Activated CD4-positive, alpha-beta T cell treated with anti-CD3 and anti-CD28 coated beads, Interleukin-2, amount 10 ng/mL, durations not matched to agents 24 days and 14 days (primary cell): ENCODE measurements at regions not wholly inside any gene's neighbourhood (a gene's known extent, or its start where the extent isn't known, plus 50 kb on each side); places are given as distances from the start of the nearest gene placed in this dataset.
"Not testable (repeated sequence)": the region's sequence is repeated elsewhere in the genome, so short reads cannot be mapped to it uniquely, and the experiment has no call there.

Experiments
- DNase-seq: peaks from one replicate; pipeline ENCODE4 v3.0.0; 2022
- H3K27ac Mint-ChIP-seq: one replicate; pipeline ENCODE4 v1.8.0; 2022; ENCODE audit warnings: mild to moderate bottlenecking, mixed read lengths
- H3K27me3 Mint-ChIP-seq: one replicate; pipeline ENCODE4 v1.8.0; 2022; ENCODE audit warnings: mixed read lengths
- H3K36me3 Mint-ChIP-seq: one replicate; pipeline ENCODE4 v1.8.0; 2022; ENCODE audit warnings: low read depth, mild to moderate bottlenecking, mixed read lengths
- H3K4me1 Mint-ChIP-seq: one replicate; pipeline ENCODE4 v1.8.0; 2021; ENCODE audit warnings: mixed read lengths
- H3K4me3 Mint-ChIP-seq: one replicate; pipeline ENCODE4 v1.8.0; 2022; ENCODE audit warnings: mild to moderate bottlenecking, moderate library complexity, mixed read lengths
- H3K9me3 Mint-ChIP-seq: one replicate; pipeline ENCODE4 v1.8.0; 2021; ENCODE audit warnings: mixed read lengths
- intact Hi-C: fragments of 100-400 bp; cut with micrococcal nuclease; formaldehyde crosslinking; loops from one replicate; pipeline ENCODE4 v1.15.1; 2023

DNA sequence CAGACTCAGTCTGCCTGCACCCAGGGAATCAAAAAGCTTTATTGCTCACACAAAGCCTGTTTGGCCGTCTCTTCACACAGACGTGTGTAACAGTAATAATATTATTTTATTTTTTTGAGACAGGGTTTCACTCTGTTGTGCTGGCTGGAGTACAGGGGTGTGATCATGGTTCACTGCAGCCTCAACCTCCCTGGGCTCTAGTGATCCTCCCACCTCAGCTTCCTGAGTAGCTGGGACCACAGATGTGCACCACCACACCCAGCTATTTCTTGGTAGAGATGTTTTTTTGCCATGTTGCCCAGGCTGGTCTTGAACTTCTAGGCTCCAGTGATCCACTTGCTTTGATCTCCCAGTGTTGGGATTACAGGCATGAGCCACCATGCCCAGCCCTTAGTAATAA, 88.4 kb upstream of the DCD start:
- Mint-ChIP-seq H3K9me3 (peaks cover 14% of the 10 kb centered on the region), H3K27me3 (peaks cover 9% of the 10 kb centered on the region), H3K36me3 (peaks cover 6% of the 10 kb centered on the region), H3K4me3 (no peak overlapping the region), H3K4me1 (peaks cover 26% of the 10 kb centered on the region), H3K27ac (no peak overlapping the region)
- no peak for DNase-seq
- intact Hi-C loops, result no loop called here

DNA sequence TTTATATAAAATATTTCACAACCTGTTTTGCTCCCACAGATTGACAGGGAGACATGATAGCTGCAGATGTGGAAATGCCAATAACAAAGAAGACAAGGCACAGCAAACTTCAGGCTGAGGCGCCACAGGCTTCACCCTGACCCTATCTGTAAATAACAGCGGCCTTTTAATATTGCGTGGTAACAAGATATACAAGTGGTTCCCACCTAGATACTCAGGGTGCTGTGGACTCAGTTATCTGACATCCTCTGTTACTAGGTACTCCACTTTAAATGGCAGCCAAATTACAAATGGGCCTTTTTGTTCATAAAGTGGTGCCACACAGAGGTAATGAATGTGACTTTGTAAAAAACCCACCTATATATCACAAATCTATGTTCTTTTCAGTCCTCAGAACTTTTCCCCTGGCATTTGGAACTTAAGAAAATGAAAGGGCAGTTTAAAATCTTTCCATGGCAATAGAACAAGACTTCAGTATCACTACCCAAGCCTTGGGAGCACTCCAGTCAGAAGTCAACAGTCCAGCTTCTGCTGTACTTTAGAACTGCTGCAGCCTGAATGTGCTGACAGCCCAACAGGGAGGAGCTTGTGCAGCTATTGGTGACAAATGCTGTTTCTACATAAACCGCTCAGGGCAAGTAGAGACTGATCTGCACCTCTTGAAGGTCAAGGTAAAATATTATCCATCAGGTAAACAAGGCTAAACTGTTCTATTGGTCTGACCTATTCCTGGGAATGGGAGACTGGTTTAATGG, 86.2 kb upstream of the DCD start:
- no peak overlapping the region for H3K4me3 Mint-ChIP-seq
- peaks cover 11% of the 10 kb centered on the region for H3K27me3 Mint-ChIP-seq
- H3K9me3 Mint-ChIP-seq, result peaks cover 8% of the 10 kb centered on the region
- H3K27ac Mint-ChIP-seq, result no peak overlapping the region
- peaks cover 6% of the 10 kb centered on the region for H3K36me3 Mint-ChIP-seq
- DNase-seq, result no peak
- intact Hi-C loops, result no loop called here
- peaks cover 10% of the 10 kb centered on the region for H3K4me1 Mint-ChIP-seq

GRCh38 chr12:54725233-54725843, 77.2 kb upstream of the DCD start:
- Mint-ChIP-seq H3K4me3 (no peak overlapping the region), H3K9me3 (no peaks in the 10 kb centered on the region), H3K27me3 (peaks cover 30% of the 10 kb centered on the region), H3K4me1 (peaks cover 5% of the 10 kb centered on the region), H3K27ac (no peak overlapping the region), H3K36me3 (no peaks in the 10 kb centered on the region)
- DNase-seq, result no peak
- intact Hi-C loops, result no loop called here

DNA sequence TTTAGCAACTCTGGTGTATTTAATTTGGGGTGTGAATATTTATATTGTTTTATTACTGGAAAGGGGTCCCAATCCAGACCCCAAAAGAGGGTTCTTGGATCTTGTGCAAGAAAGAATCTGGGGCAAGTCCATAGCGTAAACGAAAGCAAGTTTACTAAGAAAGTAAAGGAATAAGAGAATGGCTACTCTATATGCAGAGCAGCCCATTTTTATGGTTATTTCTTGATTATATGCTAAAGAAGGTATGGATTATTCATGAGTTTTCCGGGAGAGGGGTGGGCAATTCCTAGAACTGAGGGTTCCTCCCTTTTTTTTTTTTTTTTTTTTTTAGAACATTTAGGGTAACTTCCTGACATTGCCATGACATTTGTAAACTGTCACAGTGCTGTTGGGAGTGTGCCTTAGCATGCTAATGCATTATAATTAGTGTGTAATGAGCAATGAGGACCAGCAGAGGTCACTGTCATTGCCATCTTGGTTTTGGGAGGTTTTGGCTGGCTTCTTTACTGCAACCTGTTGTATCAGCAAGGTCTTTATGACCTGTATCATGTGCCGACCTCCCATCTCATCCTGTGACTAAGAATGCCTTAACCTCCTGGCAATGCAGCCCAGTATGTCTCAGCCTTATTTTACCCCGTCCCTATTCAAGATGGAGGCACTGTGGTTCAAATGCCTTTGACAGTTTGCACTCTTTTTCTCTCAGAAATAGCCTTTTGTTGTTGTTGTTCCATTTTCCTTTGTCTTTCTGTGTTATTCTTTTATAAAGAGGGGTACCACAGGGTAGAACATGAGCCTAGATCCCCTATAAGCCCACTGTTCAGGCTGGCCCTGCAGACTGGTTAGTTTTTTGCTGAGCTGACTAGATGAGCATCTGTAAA, 75.5 kb upstream of the DCD start:
- intact Hi-C loops, result loop anchor here (1.0 kb wide), 2 partner anchors 235 to 350 kb away; no protein-coding TSS in a partner anchor
- Mint-ChIP-seq H3K4me3 (no peak overlapping the region), H3K27ac (no peak overlapping the region), H3K9me3 (no peaks in the 10 kb centered on the region), H3K4me1 (peaks cover 5% of the 10 kb centered on the region), H3K36me3 (no peaks in the 10 kb centered on the region), H3K27me3 (peaks cover 35% of the 10 kb centered on the region)
- peak; percentile 82 for DNase-seq

- Mint-ChIP-seq H3K9me3 (no peaks in the 10 kb centered on the region), H3K27ac (no peak overlapping the region), H3K27me3 (peaks cover 43% of the 10 kb centered on the region), H3K4me1 (peaks cover 5% of the 10 kb centered on the region), H3K36me3 (no peaks in the 10 kb centered on the region), H3K4me3 (no peak overlapping the region)
- intact Hi-C loops, result no loop called here
- no peak for DNase-seq
Observed at GRCh38 chr12:54721312-54721711, 73.1 kb upstream of the DCD start.

- Mint-ChIP-seq H3K27ac (no peak overlapping the region), H3K9me3 (no peaks in the 10 kb centered on the region)
- intact Hi-C loops, result no loop called here
Observed at GRCh38 chr12:54719691-54720090, 71.5 kb upstream of the DCD start.

GRCh38 chr12:54716261-54716660, 68.1 kb upstream of the DCD start:
- no peaks in the 10 kb centered on the region for H3K36me3 Mint-ChIP-seq
- H3K9me3 Mint-ChIP-seq, result no peaks in the 10 kb centered on the region
- DNase-seq, result no peak

More at GRCh38 chr12:54719691-54720090, 71.5 kb upstream of the DCD start:
- peak; percentile 56 for DNase-seq
- H3K27me3 Mint-ChIP-seq, result peaks cover 41% of the 10 kb centered on the region
- peaks cover 2% of the 10 kb centered on the region for H3K4me1 Mint-ChIP-seq
- H3K36me3 Mint-ChIP-seq, result no peaks in the 10 kb centered on the region
- H3K4me3 Mint-ChIP-seq, result no peak overlapping the region

DNA sequence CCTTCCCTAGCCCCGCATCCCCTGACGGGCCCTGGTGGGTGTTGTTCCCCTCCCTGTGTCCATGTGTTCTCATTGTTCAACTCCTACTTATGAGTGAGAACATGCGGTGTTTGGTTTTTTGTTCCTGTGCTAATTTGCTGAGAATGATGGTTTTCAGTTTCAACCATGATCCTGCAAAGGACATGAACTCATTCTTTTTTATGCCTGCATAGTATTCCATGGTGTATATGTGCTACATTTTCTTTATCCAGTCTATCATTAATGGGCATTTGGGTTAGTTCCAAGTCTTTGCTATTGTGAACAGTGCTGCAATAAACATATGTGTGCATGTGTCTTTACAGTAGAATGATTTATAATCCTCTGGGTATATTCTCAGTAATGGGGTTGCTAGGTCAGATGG, 65.7 kb upstream of the DCD start:
- H3K4me3 Mint-ChIP-seq, H3K27ac Mint-ChIP-seq, H3K9me3 Mint-ChIP-seq, intact Hi-C loops, H3K4me1 Mint-ChIP-seq, H3K36me3 Mint-ChIP-seq: not testable (repeated sequence)
- peak; percentile 28 for DNase-seq
- H3K27me3 Mint-ChIP-seq, result peaks cover 35% of the 10 kb centered on the region

More at GRCh38 chr12:54716261-54716660, 68.1 kb upstream of the DCD start:
- intact Hi-C loops, result no loop called here
- Mint-ChIP-seq H3K27ac (no peak overlapping the region), H3K4me1 (no peaks in the 10 kb centered on the region), H3K27me3 (peaks cover 47% of the 10 kb centered on the region), H3K4me3 (no peak overlapping the region)

GRCh38 chr12:54711669-54712068, 63.5 kb upstream of the DCD start:
- H3K36me3 Mint-ChIP-seq, result no peaks in the 10 kb centered on the region

GRCh38 chr12:54708826-54709225, 60.7 kb upstream of the DCD start:
- Mint-ChIP-seq H3K27me3 (peaks cover 24% of the 10 kb centered on the region), H3K4me1 (no peaks in the 10 kb centered on the region), H3K27ac (no peak overlapping the region), H3K9me3 (no peaks in the 10 kb centered on the region), H3K36me3 (no peaks in the 10 kb centered on the region), H3K4me3 (no peak overlapping the region)
- DNase-seq, result no peak
- intact Hi-C loops, result no loop called here

More at GRCh38 chr12:54711669-54712068, 63.5 kb upstream of the DCD start:
- Mint-ChIP-seq H3K27me3 (peaks cover 23% of the 10 kb centered on the region), H3K4me1 (no peaks in the 10 kb centered on the region), H3K27ac (no peak overlapping the region), H3K4me3 (no peak overlapping the region), H3K9me3 (no peaks in the 10 kb centered on the region)
- intact Hi-C loops, result no loop called here
- no peak for DNase-seq

GRCh38 chr12:54704202-54704601, 56.0 kb upstream of the DCD start:
- intact Hi-C loops, result loop anchor here (5.0 kb wide), 1 partner anchor 438 kb away; no protein-coding TSS in a partner anchor
- Mint-ChIP-seq H3K9me3 (no peaks in the 10 kb centered on the region), H3K27me3 (peaks cover 13% of the 10 kb centered on the region), H3K36me3 (no peaks in the 10 kb centered on the region), H3K4me1 (no peaks in the 10 kb centered on the region), H3K4me3 (no peak overlapping the region), H3K27ac (no peak overlapping the region)
- DNase-seq, result peak; percentile 23

GRCh38 chr12:54701940-54702592, 53.9 kb upstream of the DCD start:
- no peaks in the 10 kb centered on the region for H3K36me3 Mint-ChIP-seq
- no peaks in the 10 kb centered on the region for H3K9me3 Mint-ChIP-seq
- H3K27me3 Mint-ChIP-seq, result peaks cover 20% of the 10 kb centered on the region
- no peaks in the 10 kb centered on the region for H3K4me1 Mint-ChIP-seq
- intact Hi-C loops, result loop anchor here (1.0 to 5.0 kb wide), 3 partner anchors 256 to 440 kb away; no protein-coding TSS in a partner anchor
- H3K27ac Mint-ChIP-seq, result no peak overlapping the region
- H3K4me3 Mint-ChIP-seq, result no peak overlapping the region
- peak; percentile 79 for DNase-seq

DNA sequence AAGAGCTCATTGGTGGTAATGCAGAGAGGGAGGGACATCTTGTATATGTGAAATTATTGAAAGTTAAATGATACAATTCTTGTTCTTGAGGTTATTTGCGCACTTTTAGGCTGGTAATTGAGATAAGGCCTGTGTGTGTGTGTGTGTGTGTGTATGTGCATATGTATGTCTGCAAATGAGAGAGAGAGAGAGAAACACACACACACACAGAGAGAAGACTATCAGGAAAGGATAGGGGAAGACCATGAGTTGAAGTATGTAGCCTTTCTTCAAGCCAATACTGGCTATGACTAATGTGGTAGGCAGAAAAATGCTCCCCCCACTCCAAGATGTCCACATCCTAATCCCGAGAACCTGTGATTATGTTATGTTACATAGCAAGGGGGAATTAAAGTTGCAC, 52.7 kb upstream of the DCD start:
- Mint-ChIP-seq H3K36me3 (no peaks in the 10 kb centered on the region), H3K27me3 (peaks cover 22% of the 10 kb centered on the region), H3K4me3 (no peak overlapping the region), H3K9me3 (no peaks in the 10 kb centered on the region), H3K27ac (no peak overlapping the region), H3K4me1 (no peaks in the 10 kb centered on the region)
- DNase-seq, result no peak
- intact Hi-C loops, result loop anchor here (5.0 kb wide), 1 partner anchor 441 kb away; no protein-coding TSS in a partner anchor
